ENCODE measurements at regions not wholly inside any gene's neighbourhood (a gene's known extent, or its start where the extent isn't known, plus 50 kb on each side); places are given as distances from the start of the nearest gene placed in this dataset.

GRCh38 chr2:180413336-180413735, 406.2 kb upstream of the CWC22 start:
- H3K27me3 ChIP-seq: no peaks in the 10 kb centered on the region
- H3K4me1 ChIP-seq: no peaks in the 10 kb centered on the region
- TF ChIP-seq, protein P1, sequence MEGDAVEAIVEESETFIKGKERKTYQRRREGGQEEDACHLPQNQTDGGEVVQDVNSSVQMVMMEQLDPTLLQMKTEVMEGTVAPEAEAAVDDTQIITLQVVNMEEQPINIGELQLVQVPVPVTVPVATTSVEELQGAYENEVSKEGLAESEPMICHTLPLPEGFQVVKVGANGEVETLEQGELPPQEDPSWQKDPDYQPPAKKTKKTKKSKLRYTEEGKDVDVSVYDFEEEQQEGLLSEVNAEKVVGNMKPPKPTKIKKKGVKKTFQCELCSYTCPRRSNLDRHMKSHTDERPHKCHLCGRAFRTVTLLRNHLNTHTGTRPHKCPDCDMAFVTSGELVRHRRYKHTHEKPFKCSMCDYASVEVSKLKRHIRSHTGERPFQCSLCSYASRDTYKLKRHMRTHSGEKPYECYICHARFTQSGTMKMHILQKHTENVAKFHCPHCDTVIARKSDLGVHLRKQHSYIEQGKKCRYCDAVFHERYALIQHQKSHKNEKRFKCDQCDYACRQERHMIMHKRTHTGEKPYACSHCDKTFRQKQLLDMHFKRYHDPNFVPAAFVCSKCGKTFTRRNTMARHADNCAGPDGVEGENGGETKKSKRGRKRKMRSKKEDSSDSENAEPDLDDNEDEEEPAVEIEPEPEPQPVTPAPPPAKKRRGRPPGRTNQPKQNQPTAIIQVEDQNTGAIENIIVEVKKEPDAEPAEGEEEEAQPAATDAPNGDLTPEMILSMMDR (IDR thresholded peaks at IDR 0.05): no peak
- no peak for TF ChIP-seq POLR2A (IDR thresholded peaks at IDR 0.05)
- H3K9me3 ChIP-seq: no peaks in the 10 kb centered on the region
- DNase-seq (no peak), ATAC-seq (no peak)
- H3K27ac ChIP-seq: no peak overlapping the region
- intact Hi-C loops (cut with DNase I): no loop called here
- WGBS, 2 donors: 46 to 68% methylated on average over 2 of the region's 2 CpGs
- no peak overlapping the region for H3K4me3 ChIP-seq
- H3K36me3 ChIP-seq (replicated peaks in 1 of 2; ENCODE audit: insufficient read depth in 1 of 2, low read depth in 2 of 2): no peaks in the 10 kb centered on the region

DNA sequence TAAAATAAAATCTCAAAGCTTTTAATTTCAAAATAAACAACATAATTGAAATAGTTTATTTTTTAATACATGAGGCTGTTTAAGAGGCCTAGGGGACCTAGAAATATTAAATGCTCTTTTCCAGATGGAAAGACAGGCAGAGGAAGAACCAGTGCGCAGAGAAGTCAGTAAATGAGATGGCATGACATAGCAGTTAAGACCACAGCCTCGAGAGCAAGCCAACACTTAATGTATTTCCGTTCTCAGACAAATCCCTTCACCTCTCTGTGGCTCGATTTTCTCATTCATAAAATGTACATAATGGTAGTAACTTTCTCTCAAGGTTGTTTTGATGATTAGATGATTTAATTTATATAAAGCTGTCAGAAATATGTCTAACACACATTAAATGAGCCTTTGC, 405.1 kb upstream of the CWC22 start:
- no peak for DNase-seq
- Histone ChIP-seq H3K4me3 (no peak overlapping the region), H3K27ac (no peak overlapping the region), H3K9me3 (no peaks in the 10 kb centered on the region), H3K27me3 (no peaks in the 10 kb centered on the region), H3K36me3 (replicated peaks in 1 of 2; ENCODE audit: insufficient read depth in 1 of 2, low read depth in 2 of 2) (no peaks in the 10 kb centered on the region), H3K4me1 (no peaks in the 10 kb centered on the region)
- ATAC-seq: no peak
- WGBS, 2 donors: 37 to 38% methylated on average over 4 of the region's 4 CpGs
- intact Hi-C loops (cut with DNase I): no loop called here
- TF ChIP-seq POLR2A (IDR thresholded peaks at IDR 0.05): no peak
- TF ChIP-seq, protein P1 (IDR thresholded peaks at IDR 0.05): no peak

DNA sequence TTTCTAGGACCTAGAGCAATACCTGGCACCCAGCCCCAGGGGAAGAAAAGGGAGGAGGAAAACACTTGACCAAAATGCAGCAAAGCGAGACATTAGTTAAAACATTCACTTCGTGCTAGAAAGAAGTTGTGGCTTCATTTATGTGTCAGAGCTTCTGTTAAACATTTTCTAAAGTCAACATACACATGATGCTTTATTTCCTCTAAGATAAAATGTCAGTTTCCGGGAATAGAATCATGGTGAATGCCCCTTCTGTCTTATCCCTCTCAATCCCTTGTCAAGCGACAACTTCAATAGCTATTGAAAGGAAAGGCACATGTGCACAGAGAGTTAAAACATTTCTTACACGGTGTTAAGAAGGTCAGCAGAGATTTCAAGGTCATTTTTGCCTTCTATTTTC, 404.6 kb upstream of the CWC22 start:
- TF ChIP-seq, protein P1 (IDR thresholded peaks at IDR 0.05): no peak
- TF ChIP-seq POLR2A (IDR thresholded peaks at IDR 0.05): no peak
- intact Hi-C loops (cut with DNase I): no loop called here
- no peak for DNase-seq
- no peak for ATAC-seq
- Histone ChIP-seq H3K36me3 (replicated peaks in 1 of 2; ENCODE audit: insufficient read depth in 1 of 2, low read depth in 2 of 2) (no peaks in the 10 kb centered on the region), H3K4me3 (no peak overlapping the region), H3K27me3 (no peaks in the 10 kb centered on the region), H3K27ac (no peak overlapping the region), H3K9me3 (no peaks in the 10 kb centered on the region), H3K4me1 (no peaks in the 10 kb centered on the region)
- WGBS, 2 donors: 9 to 11% methylated on average over 5 of the region's 5 CpGs

DNA sequence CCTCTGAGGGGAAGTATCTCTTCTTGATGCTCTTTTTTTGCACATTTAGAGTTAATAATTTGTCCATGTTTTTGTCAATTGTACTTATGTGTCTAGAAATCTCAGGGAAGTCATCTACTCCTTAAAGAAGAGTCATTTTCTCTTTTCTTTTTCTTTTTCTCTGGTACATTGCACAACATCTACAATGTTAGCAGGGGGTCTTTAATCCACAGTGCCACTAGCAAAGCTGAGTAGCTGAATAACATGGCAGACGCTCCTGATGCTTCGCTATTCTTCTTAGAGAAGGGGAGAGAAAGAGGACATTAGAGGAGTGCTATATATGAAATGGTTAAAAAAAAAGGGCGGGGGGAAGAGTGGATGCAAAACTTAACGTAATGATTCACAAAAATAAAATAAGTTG, 399.6 kb upstream of the CWC22 start:
- no peaks in the 10 kb centered on the region for H3K27me3 ChIP-seq
- 56 to 61% methylated on average over 4 of the region's 4 CpGs for WGBS, 2 donors
- no peak overlapping the region for H3K4me3 ChIP-seq
- DNase-seq (no peak), ATAC-seq (no peak)
- H3K9me3 ChIP-seq: no peaks in the 10 kb centered on the region
- H3K4me1 ChIP-seq: no peaks in the 10 kb centered on the region
- no peak overlapping the region for H3K27ac ChIP-seq
- H3K36me3 ChIP-seq (replicated peaks in 1 of 2; ENCODE audit: insufficient read depth in 1 of 2, low read depth in 2 of 2): no peaks in the 10 kb centered on the region
- intact Hi-C loops (cut with DNase I): no loop called here
- no peak for TF ChIP-seq POLR2A (IDR thresholded peaks at IDR 0.05)
- TF ChIP-seq, protein P1 (IDR thresholded peaks at IDR 0.05): no peak

DNA sequence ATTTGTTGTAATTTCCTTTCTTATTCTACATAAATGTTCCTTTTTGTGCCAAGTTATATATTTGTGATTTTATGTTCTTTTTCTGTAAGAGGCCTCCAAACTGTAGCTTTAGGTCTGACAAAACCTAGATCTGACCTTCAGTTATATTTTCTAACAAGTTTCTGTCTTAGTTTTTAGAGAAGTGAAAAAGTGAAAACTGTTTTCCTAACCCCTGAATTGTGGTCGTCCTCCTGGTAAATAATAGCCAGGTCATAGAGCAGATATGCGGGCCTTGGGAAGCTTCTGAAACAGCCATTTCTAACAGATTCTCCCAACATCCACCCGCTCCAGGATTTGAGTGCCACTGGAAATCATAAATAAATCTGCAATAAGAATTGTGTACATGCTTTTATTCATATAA, 398.4 kb upstream of the CWC22 start:
- H3K27ac ChIP-seq: no peak overlapping the region
- no peaks in the 10 kb centered on the region for H3K4me1 ChIP-seq
- ATAC-seq: no peak
- intact Hi-C loops (cut with DNase I): no loop called here
- no peaks in the 10 kb centered on the region for H3K27me3 ChIP-seq
- TF ChIP-seq POLR2A (IDR thresholded peaks at IDR 0.05): no peak
- H3K9me3 ChIP-seq: no peaks in the 10 kb centered on the region
- 63 to 65% methylated on average over 3 of the region's 3 CpGs for WGBS, 2 donors
- DNase-seq: no peak
- no peaks in the 10 kb centered on the region for H3K36me3 ChIP-seq (replicated peaks in 1 of 2; ENCODE audit: insufficient read depth in 1 of 2, low read depth in 2 of 2)
- H3K4me3 ChIP-seq: no peak overlapping the region
